Osteoblast (primary cell): ENCODE measurements at regions not wholly inside any gene's neighbourhood (a gene's known extent, or its start where the extent isn't known, plus 50 kb on each side); places are given as distances from the start of the nearest gene placed in this dataset.
"Not testable (repeated sequence)": the region's sequence is repeated elsewhere in the genome, so short reads cannot be mapped to it uniquely, and the experiment has no call there.

Experiments used
- DNase-seq: peaks from one replicate; pipeline ENCODE4 v3.0.0; 2011; ENCODE audit warnings: low spot score, mixed read lengths; ENCODE audit not compliant: insufficient read length; ENCODE audit errors: missing footprints
- H2AFZ ChIP-seq: 2 replicates; pipeline ENCODE4 v1.6.0; 2011; ENCODE audit warnings: mild to moderate bottlenecking, low read length
- H3K27ac ChIP-seq: 2 replicates; pipeline ENCODE4 v1.5.1; 2011; ENCODE audit warnings: mild to moderate bottlenecking, low read depth, low read length, moderate library complexity
- H3K27me3 ChIP-seq: 2 replicates; pipeline ENCODE4 v1.6.0; 2012; ENCODE audit warnings: mild to moderate bottlenecking, control low read depth, inconsistent platforms, low read length, moderate library complexity; ENCODE audit not compliant: insufficient read depth
- H3K36me3 ChIP-seq: 2 replicates; pipeline ENCODE4 v1.5.1; 2011; ENCODE audit warnings: mild to moderate bottlenecking, low read length, control low read depth, moderate library complexity; ENCODE audit not compliant: insufficient read depth
- H3K4me1 ChIP-seq: 2 replicates; pipeline ENCODE4 v1.5.1; 2011; ENCODE audit warnings: mild to moderate bottlenecking, low read length, control low read depth, moderate library complexity; ENCODE audit not compliant: insufficient read depth
- H3K4me2 ChIP-seq: 2 replicates; pipeline ENCODE4 v1.6.0; 2011; ENCODE audit warnings: mild to moderate bottlenecking, low read length; ENCODE audit not compliant: insufficient read depth
- H3K4me3 ChIP-seq: fragments of 200-600 bp; sonication (generic); 3 replicates; pipeline ENCODE4 v1.5.1; 2012; ENCODE audit warnings: mild to moderate bottlenecking, low read length, inconsistent platforms; ENCODE audit not compliant: insufficient read depth
- H3K79me2 ChIP-seq: 2 replicates; pipeline ENCODE4 v1.6.0; 2012; ENCODE audit warnings: mild to moderate bottlenecking, low read length, control low read depth, inconsistent platforms; ENCODE audit not compliant: insufficient read depth
- H3K9me3 ChIP-seq: 2 replicates; pipeline ENCODE4 v1.5.1; 2011; ENCODE audit warnings: low read depth, low read length, control low read depth
- H4K20me1 ChIP-seq: 2 replicates; pipeline ENCODE4 v1.6.0; 2012; ENCODE audit warnings: mild to moderate bottlenecking, low read length, control low read depth; ENCODE audit not compliant: insufficient read depth
- TF ChIP-seq, protein P1 (sequence below): IDR thresholded peaks from 2 replicates; pipeline ENCODE4 v1.5.1; 2011; ENCODE audit warnings: mild to moderate bottlenecking, low read depth, low read length, moderate library complexity; ENCODE audit errors: extremely low read depth

DNA sequence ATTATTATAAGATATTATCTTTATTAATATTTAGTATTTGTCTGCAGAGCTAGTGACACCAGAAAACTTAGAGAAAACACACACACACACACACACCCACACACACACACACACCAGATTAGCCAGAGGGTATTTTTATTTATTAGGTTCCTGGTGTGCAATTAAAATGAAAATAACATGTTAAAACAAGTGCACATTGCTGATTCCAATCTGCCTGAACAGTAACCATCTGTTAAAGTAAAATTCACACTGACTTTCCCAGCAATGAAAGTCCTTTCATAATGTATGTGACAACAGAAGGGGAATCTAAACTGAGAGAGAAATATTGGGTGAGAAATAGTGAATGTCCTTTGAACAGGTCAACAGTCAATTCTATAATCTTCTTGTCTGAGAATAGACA lies 2323.5 kb upstream of the ACO1 start:
- H3K4me1 ChIP-seq: no peaks in the 10 kb centered on the region
- TF ChIP-seq, protein P1, sequence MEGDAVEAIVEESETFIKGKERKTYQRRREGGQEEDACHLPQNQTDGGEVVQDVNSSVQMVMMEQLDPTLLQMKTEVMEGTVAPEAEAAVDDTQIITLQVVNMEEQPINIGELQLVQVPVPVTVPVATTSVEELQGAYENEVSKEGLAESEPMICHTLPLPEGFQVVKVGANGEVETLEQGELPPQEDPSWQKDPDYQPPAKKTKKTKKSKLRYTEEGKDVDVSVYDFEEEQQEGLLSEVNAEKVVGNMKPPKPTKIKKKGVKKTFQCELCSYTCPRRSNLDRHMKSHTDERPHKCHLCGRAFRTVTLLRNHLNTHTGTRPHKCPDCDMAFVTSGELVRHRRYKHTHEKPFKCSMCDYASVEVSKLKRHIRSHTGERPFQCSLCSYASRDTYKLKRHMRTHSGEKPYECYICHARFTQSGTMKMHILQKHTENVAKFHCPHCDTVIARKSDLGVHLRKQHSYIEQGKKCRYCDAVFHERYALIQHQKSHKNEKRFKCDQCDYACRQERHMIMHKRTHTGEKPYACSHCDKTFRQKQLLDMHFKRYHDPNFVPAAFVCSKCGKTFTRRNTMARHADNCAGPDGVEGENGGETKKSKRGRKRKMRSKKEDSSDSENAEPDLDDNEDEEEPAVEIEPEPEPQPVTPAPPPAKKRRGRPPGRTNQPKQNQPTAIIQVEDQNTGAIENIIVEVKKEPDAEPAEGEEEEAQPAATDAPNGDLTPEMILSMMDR: no peak
- H3K36me3 ChIP-seq: no peaks in the 10 kb centered on the region
- H3K9me3 ChIP-seq: peaks cover 3% of the 10 kb centered on the region
- DNase-seq: no peak
- no peaks in the 10 kb centered on the region for H4K20me1 ChIP-seq
- no peak overlapping the region for H3K4me2 ChIP-seq
- H3K79me2 ChIP-seq: no peaks in the 10 kb centered on the region
- H3K27me3 ChIP-seq: no peaks in the 10 kb centered on the region
- H3K27ac ChIP-seq: no peak overlapping the region
- no peak overlapping the region for H2AFZ ChIP-seq
- H3K4me3 ChIP-seq: no peak overlapping the region

DNA sequence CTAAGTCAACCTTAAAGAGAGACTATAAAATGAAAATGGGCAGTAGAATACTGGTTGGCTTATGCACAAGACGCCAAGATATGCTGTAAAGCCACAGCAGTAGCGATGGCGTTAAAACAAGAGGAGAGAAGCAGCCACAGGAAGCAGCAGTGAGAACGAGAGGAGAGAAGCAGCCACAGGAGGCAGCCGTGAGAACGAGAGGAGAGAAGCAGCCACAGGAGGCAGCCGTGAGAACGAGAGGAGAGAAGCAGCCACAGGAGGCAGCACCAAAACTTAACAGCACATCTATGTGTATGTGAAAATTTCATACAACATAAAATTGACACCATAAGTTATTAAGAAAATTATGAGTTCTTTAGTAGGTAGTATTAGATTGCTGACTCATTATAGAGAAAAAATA lies 2318.6 kb upstream of the ACO1 start:
- no peak for DNase-seq
- Histone ChIP-seq H3K36me3 (no peaks in the 10 kb centered on the region), H2AFZ (no peak overlapping the region), H3K27me3 (no peaks in the 10 kb centered on the region), H4K20me1 (no peaks in the 10 kb centered on the region), H3K4me2 (no peak overlapping the region), H3K4me3 (no peak overlapping the region), H3K4me1 (no peaks in the 10 kb centered on the region), H3K27ac (no peak overlapping the region), H3K9me3 (peaks cover 3% of the 10 kb centered on the region), H3K79me2 (no peaks in the 10 kb centered on the region)
- TF ChIP-seq, protein P1: no peak

DNA sequence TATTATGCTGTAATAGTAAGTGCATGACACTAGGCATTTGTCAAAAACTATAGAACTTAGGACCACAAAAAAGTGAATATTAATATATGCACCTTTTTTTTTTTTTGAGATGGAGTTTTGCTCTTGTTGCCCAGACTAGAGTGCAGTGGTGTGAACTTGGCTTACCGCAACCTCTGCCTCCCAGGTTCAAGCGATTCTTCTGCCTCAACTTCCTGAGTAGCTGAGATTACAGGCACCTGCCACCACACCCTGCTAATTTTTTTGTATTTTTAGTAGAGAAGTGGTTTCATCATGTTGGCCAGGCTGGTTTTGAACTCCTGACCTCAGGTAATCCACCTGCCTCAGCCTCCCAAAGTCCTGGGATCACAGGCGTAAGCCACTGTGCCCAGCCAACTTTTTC lies 2315.2 kb upstream of the ACO1 start:
- not testable (repeated sequence) for H3K36me3 ChIP-seq, H3K9me3 ChIP-seq, H2AFZ ChIP-seq, H4K20me1 ChIP-seq, H3K27ac ChIP-seq, DNase-seq, H3K4me2 ChIP-seq, H3K4me3 ChIP-seq, H3K79me2 ChIP-seq, H3K4me1 ChIP-seq, H3K27me3 ChIP-seq

DNA sequence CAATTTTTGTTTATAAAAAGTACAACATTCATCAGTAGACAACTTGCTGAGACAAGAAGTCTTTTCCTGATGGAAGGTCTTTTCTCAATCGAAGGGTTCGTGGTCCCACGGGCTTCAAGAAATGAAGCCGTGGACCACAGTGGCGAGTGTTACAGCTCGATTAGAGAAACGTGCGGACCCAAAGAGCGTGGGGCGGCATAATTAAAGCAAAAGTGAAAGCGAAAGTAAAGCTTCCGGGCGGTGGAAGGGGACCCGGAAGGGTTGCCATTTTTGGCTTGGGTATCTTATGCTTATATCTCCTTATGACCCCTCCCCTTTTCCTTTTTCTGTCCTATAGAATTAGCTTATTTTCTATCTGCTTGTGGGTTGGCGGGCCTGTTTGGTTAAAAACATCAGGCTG lies 2309.4 kb upstream of the ACO1 start:
- TF ChIP-seq, protein P1: no peak
- H2AFZ ChIP-seq: no peak overlapping the region
- H3K4me1 ChIP-seq: no peaks in the 10 kb centered on the region
- H3K79me2 ChIP-seq: no peaks in the 10 kb centered on the region
- no peak overlapping the region for H3K27ac ChIP-seq
- no peaks in the 10 kb centered on the region for H4K20me1 ChIP-seq
- H3K9me3 ChIP-seq: peaks cover 6% of the 10 kb centered on the region
- H3K27me3 ChIP-seq: no peaks in the 10 kb centered on the region
- H3K36me3 ChIP-seq: no peaks in the 10 kb centered on the region
- no peak overlapping the region for H3K4me3 ChIP-seq
- no peak for DNase-seq
- no peak overlapping the region for H3K4me2 ChIP-seq
